SIG-M5 treated with dmso at 0.1 percent for 504 hours (cell line): ENCODE measurements at regions not wholly inside any gene's neighbourhood (a gene's known extent, or its start where the extent isn't known, plus 50 kb on each side); places are given as distances from the start of the nearest gene placed in this dataset.

Experiments
- DNase-seq: peaks from one replicate; lab custom pipeline; 2025; ENCODE audit not compliant: unreplicated experiment; lab: John Stamatoyannopoulos, UW

- DNase-seq, result no peak
These were observed 202.9 kb upstream of the IRX3 start for GRCh38 chr16:54489225-54490111.

GRCh38 chr16:54488729-54489128 lies 202.1 kb upstream of the IRX3 start:
- DNase-seq, result no peak

DNA sequence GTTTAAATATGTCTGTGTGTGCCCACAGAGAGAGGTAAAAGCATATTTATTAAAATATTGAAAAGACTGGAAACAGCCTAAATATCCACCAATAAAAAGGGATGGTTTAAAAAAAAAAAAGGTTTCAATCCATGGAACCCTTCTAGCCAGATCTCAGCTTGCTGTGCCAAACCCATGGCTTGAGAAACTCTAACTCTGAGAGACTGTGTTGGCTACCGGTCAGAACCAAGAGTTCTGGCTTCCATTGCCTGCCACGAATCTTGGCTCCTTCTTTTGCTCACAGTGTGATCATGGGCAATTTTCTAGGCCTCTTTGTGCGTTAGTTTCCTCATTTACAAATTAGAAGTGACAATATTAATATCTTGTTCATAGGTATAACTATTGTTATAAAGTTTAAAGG lies 201.3 kb upstream of the IRX3 start:
- DNase-seq, result no peak

DNA sequence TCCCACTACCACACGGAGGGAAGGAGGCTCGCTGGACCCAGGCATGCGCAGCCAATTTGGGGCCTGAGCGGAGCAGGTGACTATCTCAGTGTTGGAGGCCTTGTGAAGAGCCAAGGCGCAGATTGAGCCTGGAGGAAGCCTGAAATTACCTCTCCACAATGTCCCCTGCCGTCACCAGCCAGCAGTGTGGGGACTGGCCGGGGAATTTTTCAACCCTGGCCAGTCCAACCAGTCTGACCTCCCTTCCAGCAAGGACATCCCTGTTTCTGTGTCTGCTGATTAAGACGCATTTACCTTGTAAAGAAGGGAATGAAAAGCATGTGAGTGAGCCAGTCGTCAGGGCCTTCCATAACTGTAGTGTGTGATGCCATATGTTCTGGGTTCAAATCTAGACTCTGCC lies 198.1 kb upstream of the IRX3 start:
- DNase-seq, result no peak

GRCh38 chr16:54482892-54483574 lies 196.4 kb upstream of the IRX3 start:
- DNase-seq, result no peak

DNA sequence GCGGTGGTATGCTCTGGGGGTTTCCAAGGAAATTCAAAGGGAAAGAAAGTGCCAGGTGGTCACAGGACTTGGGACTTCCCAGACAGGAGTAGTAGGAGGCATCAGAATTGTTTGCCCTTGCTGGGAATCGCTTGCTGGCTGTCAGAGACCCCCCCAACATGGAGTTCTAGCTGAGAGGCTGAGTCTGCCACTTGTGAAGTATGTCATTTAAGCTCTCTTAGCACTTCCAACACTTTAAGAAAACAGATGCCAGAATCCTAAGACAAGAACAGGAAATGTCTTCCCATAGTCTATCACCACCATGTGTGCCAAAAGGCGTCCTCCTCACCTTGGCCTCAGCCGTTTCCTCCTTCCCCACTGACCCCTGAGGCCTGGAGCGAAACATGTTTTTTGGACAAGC lies 193.8 kb upstream of the IRX3 start:
- DNase-seq, result no peak

- DNase-seq, result no peak
These were observed 193.0 kb upstream of the IRX3 start for GRCh38 chr16:54479546-54479945.

- DNase-seq, result no peak
These were observed 191.1 kb upstream of the IRX3 start for GRCh38 chr16:54477714-54478113.

DNA sequence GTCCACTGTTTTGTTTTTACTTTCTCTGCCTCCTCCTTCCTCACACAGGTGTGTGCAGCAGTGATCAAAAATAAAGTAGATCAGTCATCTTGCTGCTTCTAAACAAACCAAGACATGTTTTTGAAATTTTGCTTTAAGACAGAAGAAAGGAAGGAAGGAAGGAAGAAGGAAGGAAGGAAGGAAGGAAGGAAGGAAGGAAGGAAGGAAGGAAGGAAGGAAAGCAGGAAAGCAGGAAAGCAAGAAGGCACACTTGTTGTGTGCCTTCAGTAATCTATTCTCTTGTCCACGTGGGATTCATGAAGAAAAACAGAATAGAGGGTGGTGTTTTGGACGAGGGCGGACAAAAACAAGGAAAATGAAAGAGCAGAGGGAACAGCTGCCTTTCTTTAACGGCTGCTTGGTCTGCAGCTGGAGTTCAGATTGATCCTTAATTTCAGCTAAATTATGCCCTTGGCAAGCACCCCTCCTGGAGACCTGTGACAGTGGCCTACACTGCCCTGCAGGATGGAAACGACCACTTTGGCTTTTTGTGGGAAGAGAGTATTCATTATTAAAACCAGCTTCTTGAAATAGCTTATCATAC lies 188.5 kb upstream of the IRX3 start:
- DNase-seq, result no peak

DNA sequence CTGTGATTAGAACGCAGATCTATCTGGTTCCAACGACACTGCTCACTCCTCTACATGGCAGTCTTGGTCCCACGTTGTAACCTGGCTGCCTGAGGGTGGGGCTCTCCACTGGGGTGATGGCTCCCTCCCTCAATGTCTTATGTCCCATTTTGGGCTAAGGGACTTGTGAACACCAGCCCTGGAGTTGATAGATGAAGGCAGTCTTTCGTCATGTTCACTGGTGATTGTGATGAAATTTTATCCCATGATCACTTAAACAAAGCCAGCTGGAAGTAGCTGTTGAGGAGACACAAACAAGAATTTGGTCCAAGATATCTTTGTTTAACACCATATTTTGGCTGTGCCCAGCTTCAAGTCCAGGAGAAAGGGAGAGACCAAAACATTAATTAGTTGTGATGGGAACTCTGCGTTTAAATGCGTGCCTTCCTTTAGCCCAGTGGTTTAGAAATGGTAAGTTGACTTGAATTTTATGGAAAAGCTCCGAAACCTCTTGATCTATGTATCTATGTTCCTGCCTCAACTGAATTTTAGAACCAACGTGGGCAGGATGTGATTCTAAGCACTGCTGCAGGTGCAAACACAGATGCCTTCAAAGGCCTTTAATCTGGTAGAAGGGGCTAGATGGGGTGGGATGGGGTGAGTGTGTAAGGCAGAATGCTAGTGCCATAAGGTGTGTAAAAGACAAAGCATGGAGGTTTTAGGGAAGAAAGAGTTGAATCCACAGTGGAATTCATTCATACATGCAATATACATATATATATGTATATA lies 186.8 kb upstream of the IRX3 start:
- DNase-seq, result no peak

- no peak for DNase-seq
These were observed 180.8 kb upstream of the IRX3 start for GRCh38 chr16:54467398-54467797.

DNA sequence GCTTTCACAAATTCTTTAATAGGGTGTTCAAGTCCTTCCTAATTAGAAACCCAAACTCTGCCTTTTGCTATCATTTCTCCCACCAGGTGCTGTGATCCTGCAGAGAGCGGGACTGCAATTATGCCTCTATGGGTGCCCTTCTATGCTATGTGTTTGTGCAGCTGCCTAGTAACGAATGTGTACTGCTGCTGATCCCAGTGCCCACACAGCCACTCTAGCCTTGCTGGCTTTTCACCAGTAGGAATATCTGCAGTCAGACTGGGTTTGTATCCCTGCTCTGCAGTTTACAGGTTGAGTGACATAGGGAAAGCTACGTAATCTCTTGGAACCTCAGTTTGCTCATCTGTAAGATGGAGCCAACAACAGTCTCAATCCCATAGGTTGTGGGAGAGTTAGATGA lies 179.6 kb upstream of the IRX3 start:
- no peak for DNase-seq

- no peak for DNase-seq
These were observed 178.5 kb upstream of the IRX3 start for GRCh38 chr16:54465063-54465462.

- no peak for DNase-seq
These were observed 176.2 kb upstream of the IRX3 start for GRCh38 chr16:54462771-54463170.

- no peak for DNase-seq
These were observed 175.6 kb upstream of the IRX3 start for GRCh38 chr16:54462151-54462651.

DNA sequence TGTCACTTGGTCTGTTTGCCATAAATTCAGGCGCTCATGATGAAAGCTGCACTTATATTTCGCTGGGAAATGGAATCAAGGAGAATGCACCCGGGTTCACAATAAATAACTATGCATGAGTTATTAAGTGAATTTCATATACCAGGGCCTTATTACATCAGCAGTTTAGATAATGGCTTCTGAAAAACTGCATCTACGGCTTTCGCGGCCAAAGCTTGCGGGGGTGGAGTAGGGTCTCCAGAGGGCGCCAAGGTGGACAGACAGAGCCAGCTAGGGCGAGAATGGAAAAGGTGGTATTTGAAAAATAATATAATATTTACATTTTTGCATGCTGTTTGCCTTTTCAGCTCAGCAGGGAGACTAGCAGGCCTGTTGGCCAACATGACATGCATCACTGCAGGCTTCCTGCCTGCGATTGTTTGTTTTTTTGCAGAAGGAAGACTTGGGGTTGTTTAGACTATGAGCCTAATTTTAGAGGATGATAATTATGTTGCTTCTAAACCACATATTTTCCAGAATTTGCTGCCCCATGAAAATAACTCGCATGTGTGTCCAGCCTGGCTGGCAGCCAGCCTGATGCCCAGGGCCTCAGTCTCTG lies 173.8 kb upstream of the IRX3 start:
- DNase-seq, result no peak

- no peak for DNase-seq
These were observed 173.1 kb upstream of the IRX3 start for GRCh38 chr16:54459509-54460262.

DNA sequence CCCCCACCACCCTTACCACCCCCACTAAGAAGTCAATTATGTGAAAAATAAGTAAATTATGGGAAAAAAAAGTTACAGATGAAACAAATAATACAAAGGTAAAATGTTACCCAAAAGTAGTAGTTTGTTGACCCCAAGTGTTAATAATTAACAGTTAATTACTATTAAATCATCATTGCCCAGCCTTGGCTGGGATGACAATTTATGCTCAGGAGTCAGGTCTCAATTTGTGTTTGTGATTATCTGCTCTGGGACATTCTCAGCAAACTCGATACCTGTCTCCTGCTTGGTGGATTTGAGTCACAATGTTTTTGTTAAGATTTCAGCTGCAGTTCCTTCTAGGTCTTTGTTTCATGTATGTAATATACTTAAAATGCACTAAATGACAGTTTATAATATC lies 172.3 kb upstream of the IRX3 start:
- no peak for DNase-seq

DNA sequence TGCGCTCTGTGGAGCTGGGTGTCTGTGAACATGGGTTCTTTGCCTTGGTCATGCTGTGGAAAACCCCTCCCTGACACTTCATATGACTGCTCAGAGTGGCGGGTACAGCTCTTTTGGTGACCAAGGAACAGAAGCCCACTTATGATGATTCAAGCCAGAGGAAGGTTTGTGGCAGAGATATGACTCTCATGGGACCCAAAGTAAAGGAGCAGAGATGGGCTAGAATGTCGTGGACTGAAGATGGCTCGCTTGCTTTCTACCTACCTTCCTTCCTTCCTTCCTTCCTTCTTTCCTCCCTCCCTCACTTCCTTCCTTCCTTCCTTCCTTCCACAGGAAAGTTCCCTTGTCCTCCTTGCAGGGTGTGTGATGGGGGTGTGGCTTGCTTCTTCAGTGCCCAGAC lies 169.7 kb upstream of the IRX3 start:
- DNase-seq, result no peak
